SK-N-SH treated with all-trans-retinoic acid at 6 μM for 48 hours (cell line): ENCODE measurements at regions not wholly inside any gene's neighbourhood (a gene's known extent, or its start where the extent isn't known, plus 50 kb on each side); places are given as distances from the start of the nearest gene placed in this dataset.

ENCODE experiments used
- ZNF8 ChIP-seq: fragments of 450-650 bp; formaldehyde crosslinking; IDR thresholded peaks from 2 replicates; pipeline ENCODE4 v1.5.0; 2020; ENCODE audit warnings: mild to moderate bottlenecking, moderate library complexity
- TF ChIP-seq, protein P1 (sequence below): fragments of 250-450 bp; sonication (Bioruptor Pico); IDR thresholded peaks from 2 replicates; pipeline ENCODE4 v1.8.0; 2020; ENCODE audit warnings: mild to moderate bottlenecking, moderate library complexity, borderline replicate concordance

DNA sequence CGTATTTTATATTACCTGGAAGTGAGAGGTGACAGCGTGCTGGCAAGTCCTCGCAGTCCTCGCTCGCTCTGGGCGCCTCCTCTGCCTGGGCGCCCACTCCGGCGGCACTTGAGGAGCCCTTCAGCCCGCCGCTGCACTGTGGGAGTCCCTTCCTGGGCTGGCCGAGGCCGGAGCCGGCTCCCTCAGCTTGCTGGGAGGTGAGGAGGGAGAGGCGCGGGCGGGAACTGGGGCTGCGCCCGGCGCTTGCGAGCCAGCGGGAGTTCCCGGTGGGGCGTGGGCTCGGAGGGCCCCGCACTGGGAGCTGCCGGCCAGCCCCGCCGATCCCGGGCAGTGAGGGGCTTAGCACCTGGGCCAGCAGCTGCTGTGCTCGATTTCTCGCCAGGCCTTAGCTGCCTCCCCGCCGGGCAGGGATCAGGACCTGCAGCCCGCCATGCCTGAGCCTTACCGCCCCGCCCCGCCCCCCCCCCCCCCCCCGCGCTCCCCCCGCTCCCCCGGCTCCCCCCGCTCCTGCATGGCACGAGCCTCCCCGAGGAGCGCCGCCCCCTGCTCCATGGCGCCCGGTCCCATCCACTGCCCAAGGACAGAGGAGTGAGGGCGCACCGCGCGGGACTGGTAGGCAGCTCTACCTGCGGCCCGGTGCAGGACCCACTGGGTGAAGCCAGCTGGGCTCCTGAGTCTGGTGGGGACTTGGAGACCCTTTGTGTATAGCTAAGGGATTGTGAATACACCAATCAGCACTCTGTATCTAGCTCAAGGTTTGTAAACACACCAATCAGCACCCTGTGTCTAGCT is 298.9 kb upstream of the MAGEB16 start:
- TF ChIP-seq, protein P1, sequence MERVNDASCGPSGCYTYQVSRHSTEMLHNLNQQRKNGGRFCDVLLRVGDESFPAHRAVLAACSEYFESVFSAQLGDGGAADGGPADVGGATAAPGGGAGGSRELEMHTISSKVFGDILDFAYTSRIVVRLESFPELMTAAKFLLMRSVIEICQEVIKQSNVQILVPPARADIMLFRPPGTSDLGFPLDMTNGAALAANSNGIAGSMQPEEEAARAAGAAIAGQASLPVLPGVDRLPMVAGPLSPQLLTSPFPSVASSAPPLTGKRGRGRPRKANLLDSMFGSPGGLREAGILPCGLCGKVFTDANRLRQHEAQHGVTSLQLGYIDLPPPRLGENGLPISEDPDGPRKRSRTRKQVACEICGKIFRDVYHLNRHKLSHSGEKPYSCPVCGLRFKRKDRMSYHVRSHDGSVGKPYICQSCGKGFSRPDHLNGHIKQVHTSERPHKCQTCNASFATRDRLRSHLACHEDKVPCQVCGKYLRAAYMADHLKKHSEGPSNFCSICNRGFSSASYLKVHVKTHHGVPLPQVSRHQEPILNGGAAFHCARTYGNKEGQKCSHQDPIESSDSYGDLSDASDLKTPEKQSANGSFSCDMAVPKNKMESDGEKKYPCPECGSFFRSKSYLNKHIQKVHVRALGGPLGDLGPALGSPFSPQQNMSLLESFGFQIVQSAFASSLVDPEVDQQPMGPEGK, result no peak
- no peak for TF ChIP-seq ZNF8 (CRISPR knock-in tag)
